H1 (cell line): ENCODE measurements at regions not wholly inside any gene's neighbourhood (a gene's known extent, or its start where the extent isn't known, plus 50 kb on each side); places are given as distances from the start of the nearest gene placed in this dataset.

Source experiments
- CEBPB ChIP-seq: IDR thresholded peaks from 2 replicates; pipeline ENCODE4 v1.6.1; 2012; ENCODE audit warnings: low read depth, low read length
- TF ChIP-seq, protein P1 (sequence below): fragments of 300-600 bp; sonication (generic); IDR thresholded peaks from 2 replicates; pipeline ENCODE4 v1.7.1; 2012; ENCODE audit warnings: low read length, moderate library complexity, mild to moderate bottlenecking, inconsistent platforms; ENCODE audit not compliant: insufficient replicate concordance

DNA sequence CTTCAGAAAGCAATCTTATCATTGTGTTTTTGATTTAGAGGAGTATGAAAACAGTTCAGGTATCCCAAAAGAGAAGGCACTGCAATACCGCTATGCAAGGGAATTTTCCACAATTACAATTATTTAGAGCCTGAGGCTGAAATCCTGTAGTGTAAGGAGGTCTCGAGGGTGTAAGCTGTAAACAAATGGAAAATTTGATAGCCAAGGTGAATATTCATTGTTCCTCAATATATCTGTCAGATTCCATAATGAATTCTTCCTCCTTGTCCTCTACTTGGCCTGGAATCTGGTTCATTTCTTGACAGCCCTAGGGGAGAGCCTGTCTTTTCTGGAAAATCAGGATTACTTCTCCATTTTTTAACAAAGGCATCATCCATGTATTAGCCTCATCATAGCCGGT, 63.1 kb upstream of the SMARCA2 start (continued):
- TF ChIP-seq, protein P1, sequence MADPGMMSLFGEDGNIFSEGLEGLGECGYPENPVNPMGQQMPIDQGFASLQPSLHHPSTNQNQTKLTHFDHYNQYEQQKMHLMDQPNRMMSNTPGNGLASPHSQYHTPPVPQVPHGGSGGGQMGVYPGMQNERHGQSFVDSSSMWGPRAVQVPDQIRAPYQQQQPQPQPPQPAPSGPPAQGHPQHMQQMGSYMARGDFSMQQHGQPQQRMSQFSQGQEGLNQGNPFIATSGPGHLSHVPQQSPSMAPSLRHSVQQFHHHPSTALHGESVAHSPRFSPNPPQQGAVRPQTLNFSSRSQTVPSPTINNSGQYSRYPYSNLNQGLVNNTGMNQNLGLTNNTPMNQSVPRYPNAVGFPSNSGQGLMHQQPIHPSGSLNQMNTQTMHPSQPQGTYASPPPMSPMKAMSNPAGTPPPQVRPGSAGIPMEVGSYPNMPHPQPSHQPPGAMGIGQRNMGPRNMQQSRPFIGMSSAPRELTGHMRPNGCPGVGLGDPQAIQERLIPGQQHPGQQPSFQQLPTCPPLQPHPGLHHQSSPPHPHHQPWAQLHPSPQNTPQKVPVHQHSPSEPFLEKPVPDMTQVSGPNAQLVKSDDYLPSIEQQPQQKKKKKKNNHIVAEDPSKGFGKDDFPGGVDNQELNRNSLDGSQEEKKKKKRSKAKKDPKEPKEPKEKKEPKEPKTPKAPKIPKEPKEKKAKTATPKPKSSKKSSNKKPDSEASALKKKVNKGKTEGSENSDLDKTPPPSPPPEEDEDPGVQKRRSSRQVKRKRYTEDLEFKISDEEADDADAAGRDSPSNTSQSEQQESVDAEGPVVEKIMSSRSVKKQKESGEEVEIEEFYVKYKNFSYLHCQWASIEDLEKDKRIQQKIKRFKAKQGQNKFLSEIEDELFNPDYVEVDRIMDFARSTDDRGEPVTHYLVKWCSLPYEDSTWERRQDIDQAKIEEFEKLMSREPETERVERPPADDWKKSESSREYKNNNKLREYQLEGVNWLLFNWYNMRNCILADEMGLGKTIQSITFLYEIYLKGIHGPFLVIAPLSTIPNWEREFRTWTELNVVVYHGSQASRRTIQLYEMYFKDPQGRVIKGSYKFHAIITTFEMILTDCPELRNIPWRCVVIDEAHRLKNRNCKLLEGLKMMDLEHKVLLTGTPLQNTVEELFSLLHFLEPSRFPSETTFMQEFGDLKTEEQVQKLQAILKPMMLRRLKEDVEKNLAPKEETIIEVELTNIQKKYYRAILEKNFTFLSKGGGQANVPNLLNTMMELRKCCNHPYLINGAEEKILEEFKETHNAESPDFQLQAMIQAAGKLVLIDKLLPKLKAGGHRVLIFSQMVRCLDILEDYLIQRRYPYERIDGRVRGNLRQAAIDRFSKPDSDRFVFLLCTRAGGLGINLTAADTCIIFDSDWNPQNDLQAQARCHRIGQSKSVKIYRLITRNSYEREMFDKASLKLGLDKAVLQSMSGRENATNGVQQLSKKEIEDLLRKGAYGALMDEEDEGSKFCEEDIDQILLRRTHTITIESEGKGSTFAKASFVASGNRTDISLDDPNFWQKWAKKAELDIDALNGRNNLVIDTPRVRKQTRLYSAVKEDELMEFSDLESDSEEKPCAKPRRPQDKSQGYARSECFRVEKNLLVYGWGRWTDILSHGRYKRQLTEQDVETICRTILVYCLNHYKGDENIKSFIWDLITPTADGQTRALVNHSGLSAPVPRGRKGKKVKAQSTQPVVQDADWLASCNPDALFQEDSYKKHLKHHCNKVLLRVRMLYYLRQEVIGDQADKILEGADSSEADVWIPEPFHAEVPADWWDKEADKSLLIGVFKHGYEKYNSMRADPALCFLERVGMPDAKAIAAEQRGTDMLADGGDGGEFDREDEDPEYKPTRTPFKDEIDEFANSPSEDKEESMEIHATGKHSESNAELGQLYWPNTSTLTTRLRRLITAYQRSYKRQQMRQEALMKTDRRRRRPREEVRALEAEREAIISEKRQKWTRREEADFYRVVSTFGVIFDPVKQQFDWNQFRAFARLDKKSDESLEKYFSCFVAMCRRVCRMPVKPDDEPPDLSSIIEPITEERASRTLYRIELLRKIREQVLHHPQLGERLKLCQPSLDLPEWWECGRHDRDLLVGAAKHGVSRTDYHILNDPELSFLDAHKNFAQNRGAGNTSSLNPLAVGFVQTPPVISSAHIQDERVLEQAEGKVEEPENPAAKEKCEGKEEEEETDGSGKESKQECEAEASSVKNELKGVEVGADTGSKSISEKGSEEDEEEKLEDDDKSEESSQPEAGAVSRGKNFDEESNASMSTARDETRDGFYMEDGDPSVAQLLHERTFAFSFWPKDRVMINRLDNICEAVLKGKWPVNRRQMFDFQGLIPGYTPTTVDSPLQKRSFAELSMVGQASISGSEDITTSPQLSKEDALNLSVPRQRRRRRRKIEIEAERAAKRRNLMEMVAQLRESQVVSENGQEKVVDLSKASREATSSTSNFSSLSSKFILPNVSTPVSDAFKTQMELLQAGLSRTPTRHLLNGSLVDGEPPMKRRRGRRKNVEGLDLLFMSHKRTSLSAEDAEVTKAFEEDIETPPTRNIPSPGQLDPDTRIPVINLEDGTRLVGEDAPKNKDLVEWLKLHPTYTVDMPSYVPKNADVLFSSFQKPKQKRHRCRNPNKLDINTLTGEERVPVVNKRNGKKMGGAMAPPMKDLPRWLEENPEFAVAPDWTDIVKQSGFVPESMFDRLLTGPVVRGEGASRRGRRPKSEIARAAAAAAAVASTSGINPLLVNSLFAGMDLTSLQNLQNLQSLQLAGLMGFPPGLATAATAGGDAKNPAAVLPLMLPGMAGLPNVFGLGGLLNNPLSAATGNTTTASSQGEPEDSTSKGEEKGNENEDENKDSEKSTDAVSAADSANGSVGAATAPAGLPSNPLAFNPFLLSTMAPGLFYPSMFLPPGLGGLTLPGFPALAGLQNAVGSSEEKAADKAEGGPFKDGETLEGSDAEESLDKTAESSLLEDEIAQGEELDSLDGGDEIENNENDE, result no peak
- no peak for TF ChIP-seq CEBPB
- TF ChIP-seq, all 59 proteins: peak for 0
